NT2/D1 (cell line): ENCODE measurements at regions not wholly inside any gene's neighbourhood (a gene's known extent, or its start where the extent isn't known, plus 50 kb on each side); places are given as distances from the start of the nearest gene placed in this dataset.

Experiments
- SUZ12 ChIP-seq: IDR thresholded peaks from 2 replicates; pipeline ENCODE4 v1.6.1; 2011; ENCODE audit not compliant: insufficient read length, insufficient read depth; ENCODE audit errors: extremely low read depth
- YY1 ChIP-seq: IDR thresholded peaks from 2 replicates; pipeline ENCODE4 v1.6.1; 2011; ENCODE audit not compliant: insufficient read length, insufficient read depth

- TF ChIP-seq SUZ12 = no peak
- no peak for TF ChIP-seq YY1
These were observed 69.1 kb upstream of the GSE1 start for GRCh38 chr16:85544016-85544415.
